Heart left ventricle (tissue), 16 donors: ENCODE measurements at regions not wholly inside any gene's neighbourhood (a gene's known extent, or its start where the extent isn't known, plus 50 kb on each side); places are given as distances from the start of the nearest gene placed in this dataset.

Experiments
- ATAC-seq, 4 donors: fragments of 200-7000 bp; cut with Tn5 transposase; one replicate each; pipeline ENCODE4 v1.9.1; 2020 to 2022; ENCODE audit warnings: moderate library complexity in 4 of 4, mild to moderate bottlenecking in 3 of 4, moderate number of reproducible peaks in 1 of 4
- DNase-seq, 5 donors: peaks; one replicate each; pipeline ENCODE4 v3.0.0-alpha.2; 2020
- H3K27ac ChIP-seq, 12 donors: fragments of 200-600 bp; sonication (generic) in 4 of 12; one replicate each; pipeline versions ENCODE4 v1.5.0 to v1.8.0; 2016 to 2022; ENCODE audit warnings: mild to moderate bottlenecking in 2 of 12
- H3K27me3 ChIP-seq, 9 donors: fragments of 200-600 bp; sonication (generic) in 2 of 9; one replicate each; pipeline versions ENCODE4 v1.5.1 to v1.8.0; 2016 to 2022; ENCODE audit warnings: mild to moderate bottlenecking in 3 of 9
- H3K36me3 ChIP-seq, 9 donors: fragments of 200-600 bp; sonication (generic) in 2 of 9; one replicate each; pipeline versions ENCODE4 v1.5.0 to v1.8.0; 2018 to 2022; ENCODE audit warnings: mild to moderate bottlenecking in 2 of 9
- H3K4me1 ChIP-seq, 12 donors: fragments of 200-600 bp; sonication (generic) in 4 of 12; one replicate each; pipeline versions ENCODE4 v1.5.0 to v1.8.0; 2016 to 2022; ENCODE audit warnings: mild to moderate bottlenecking in 3 of 12
- H3K4me3 ChIP-seq, 12 donors: fragments of 200-600 bp; sonication (generic) in 4 of 12; one replicate each; pipeline versions ENCODE4 v1.5.0 to v1.8.0; 2017 to 2022; ENCODE audit warnings: mild to moderate bottlenecking in 9 of 12, moderate library complexity in 4 of 12
- H3K9me3 ChIP-seq, 12 donors: fragments of 200-600 bp; sonication (generic) in 4 of 12; one replicate each; pipeline versions ENCODE4 v1.5.0 to v1.8.0; 2016 to 2022; ENCODE audit warnings: mild to moderate bottlenecking in 1 of 12
- POLR2A ChIP-seq, 2 donors: fragments of 450-650 bp; IDR thresholded peaks; one replicate each; pipeline ENCODE4 v1.6.1; 2017; ENCODE audit warnings: antibody characterized with exemption in 2 of 2, mild to moderate bottlenecking in 2 of 2, moderate library complexity in 2 of 2
- WGBS, 4 donors: extraction: QIAGEN DNeasy Blood & Tissue Kit in 2 of 4; methylation state at CpG; one replicate each; pipeline versions ENCODE4 v1.1.5 to v1.1.7; 2013 to 2018; 5-methylcytosine and 5-hydroxymethylcytosine counted together
- intact Hi-C, 10 donors: fragments of 100-400 bp; cut with DNase I; formaldehyde crosslinking; loops; one replicate each; pipeline versions ENCODE4 v1.11.1 to v1.14.2; 2022
- TF ChIP-seq, protein P1 (sequence below), 12 donors: fragments of 200-600 bp; sonication (generic) in 4 of 12; IDR thresholded peaks; one replicate each; pipeline versions ENCODE4 v1.5.0 to v1.8.0; 2018 to 2022; ENCODE audit warnings: antibody characterized with exemption in 12 of 12, mild to moderate bottlenecking in 5 of 12
- donor health status: ischemic (EF 13 %, LVEDD 7.1; RV severe dilation, severe dysfunction).
- donor health status: healthy with polysubstance abuse.
- donor health status: DM: no; HTN: yes; CAD: no.
- donor health status: DM: no; HTN: no; CAD: no.
- donor health status: ischemic (EF 25% LVEDD 6.9; RV normal size, moderate dysfunction).
- donor health status: ischemic (EF 25% LVEDD 5.7; RV mildly dilated, moderate dysfunction).
- donor health status: healthy.
- donor health status: DM: yes; HTN: yes; CAD: no.
- donor health status: ischemic (EF 35%, LVEDD 5.7; RV mildly dilated, moderate dysfunction).
- donor health status: nonischemic (EF 11% LVEDD 7.7; RV severe dilation, severe dysfunction).
- donor health status: DM: yes; HTN: yes; CAD: no.
- donor health status: PGD.
- donor health status: ischemic (EF 29% LVEDD 5.4; RV normal size, mild dysfunction).
- donor health status: nonischemic (EF 23%, LVEDD 6.1; RV moderate dilation, normal function).

DNA sequence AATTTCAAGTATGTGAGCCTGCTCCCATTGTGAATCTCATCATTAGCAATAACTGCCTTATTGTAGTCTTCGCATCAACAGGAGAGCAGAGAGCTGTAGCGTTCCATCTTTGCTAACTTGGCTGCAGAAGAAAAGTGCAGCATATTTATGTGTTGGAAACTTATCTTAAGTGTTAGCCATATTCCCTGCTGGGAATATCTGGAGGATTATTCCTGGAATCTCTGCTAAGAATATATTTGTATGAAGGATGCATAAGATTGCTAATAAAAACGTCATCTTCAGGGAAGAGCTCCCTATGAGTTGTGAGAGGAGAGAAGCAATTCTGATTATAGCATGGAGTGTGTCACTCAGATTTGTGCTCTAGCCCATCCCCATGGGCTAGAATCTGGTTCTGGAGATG lies 115.1 kb upstream of the REG3G start:
- DNase-seq (no peak), ATAC-seq (no peak)
- Histone ChIP-seq H3K27ac (no peak overlapping the region), H3K4me1 (no peaks in the 10 kb centered on the region), H3K36me3 (no peaks in the 10 kb centered on the region), H3K9me3 (no peaks in the 10 kb centered on the region), H3K4me3 (no peak overlapping the region), H3K27me3 (no peaks in the 10 kb centered on the region)
- 39 to 71% (median 57%) methylated on average over 3 of the region's 3 CpGs for WGBS, 4 donors
- intact Hi-C loops: no loop called here
- TF ChIP-seq, protein P1, sequence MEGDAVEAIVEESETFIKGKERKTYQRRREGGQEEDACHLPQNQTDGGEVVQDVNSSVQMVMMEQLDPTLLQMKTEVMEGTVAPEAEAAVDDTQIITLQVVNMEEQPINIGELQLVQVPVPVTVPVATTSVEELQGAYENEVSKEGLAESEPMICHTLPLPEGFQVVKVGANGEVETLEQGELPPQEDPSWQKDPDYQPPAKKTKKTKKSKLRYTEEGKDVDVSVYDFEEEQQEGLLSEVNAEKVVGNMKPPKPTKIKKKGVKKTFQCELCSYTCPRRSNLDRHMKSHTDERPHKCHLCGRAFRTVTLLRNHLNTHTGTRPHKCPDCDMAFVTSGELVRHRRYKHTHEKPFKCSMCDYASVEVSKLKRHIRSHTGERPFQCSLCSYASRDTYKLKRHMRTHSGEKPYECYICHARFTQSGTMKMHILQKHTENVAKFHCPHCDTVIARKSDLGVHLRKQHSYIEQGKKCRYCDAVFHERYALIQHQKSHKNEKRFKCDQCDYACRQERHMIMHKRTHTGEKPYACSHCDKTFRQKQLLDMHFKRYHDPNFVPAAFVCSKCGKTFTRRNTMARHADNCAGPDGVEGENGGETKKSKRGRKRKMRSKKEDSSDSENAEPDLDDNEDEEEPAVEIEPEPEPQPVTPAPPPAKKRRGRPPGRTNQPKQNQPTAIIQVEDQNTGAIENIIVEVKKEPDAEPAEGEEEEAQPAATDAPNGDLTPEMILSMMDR (IDR thresholded peaks at IDR 0.05): no peak
- TF ChIP-seq POLR2A (IDR thresholded peaks at IDR 0.05): no peak

DNA sequence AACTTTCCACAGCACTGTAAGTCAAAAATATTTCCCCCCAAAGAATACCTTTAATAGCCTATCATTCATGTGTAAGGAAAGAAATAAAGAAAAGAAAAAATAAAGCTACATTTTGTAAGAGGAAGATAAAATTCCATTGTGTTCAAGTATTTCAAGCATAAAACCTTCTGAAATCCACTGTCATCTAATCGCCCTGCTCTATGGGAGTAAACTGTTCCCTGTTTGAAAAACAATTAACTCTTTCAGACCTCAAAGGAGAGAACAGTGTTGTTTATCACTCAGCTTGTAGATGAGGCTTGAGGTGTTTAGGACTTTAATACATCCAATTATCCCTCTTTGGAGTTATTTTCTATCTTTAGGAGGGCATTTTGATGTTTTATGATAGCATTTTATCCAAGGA lies 112.2 kb upstream of the REG3G start:
- H3K9me3 ChIP-seq: no peaks in the 10 kb centered on the region
- no peak for DNase-seq
- ATAC-seq: no peak
- no peak overlapping the region for H3K4me3 ChIP-seq
- H3K27ac ChIP-seq: no peak overlapping the region
- 16 to 21% (median 19%) methylated on average over 1 of the region's 1 CpG for WGBS, 4 donors
- H3K36me3 ChIP-seq: no peaks in the 10 kb centered on the region
- no peaks in the 10 kb centered on the region for H3K27me3 ChIP-seq
- TF ChIP-seq, protein P1 (IDR thresholded peaks at IDR 0.05): no peak
- no peak for TF ChIP-seq POLR2A (IDR thresholded peaks at IDR 0.05)
- intact Hi-C loops: no loop called here
- H3K4me1 ChIP-seq: no peaks in the 10 kb centered on the region

DNA sequence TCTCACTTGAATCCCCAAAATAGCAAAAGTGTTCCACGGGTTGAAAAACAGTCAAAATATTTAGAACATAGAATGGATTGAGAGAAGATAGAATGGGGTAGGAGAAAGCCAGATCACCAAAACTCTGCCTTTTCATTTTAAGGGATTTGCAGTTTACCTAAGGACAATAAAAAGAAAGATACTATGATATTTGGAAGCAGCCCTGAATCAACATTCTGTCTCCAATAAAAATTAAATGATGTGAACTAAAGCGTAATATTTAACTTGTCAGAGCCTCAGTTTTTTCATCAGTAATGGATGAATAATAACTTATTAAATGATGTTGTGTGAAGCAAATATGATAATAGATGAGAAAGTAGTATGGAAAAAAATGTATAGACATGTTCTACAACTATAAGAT lies 100.2 kb upstream of the REG3G start:
- no peaks in the 10 kb centered on the region for H3K9me3 ChIP-seq
- no peak for DNase-seq
- H3K36me3 ChIP-seq: no peaks in the 10 kb centered on the region
- TF ChIP-seq, protein P1 (IDR thresholded peaks at IDR 0.05): no peak
- TF ChIP-seq POLR2A (IDR thresholded peaks at IDR 0.05): no peak
- no peak overlapping the region for H3K27ac ChIP-seq
- ATAC-seq: no peak
- 64 to 73% (median 66%) methylated on average over 2 of the region's 2 CpGs for WGBS, 4 donors
- H3K4me3 ChIP-seq: no peak overlapping the region
- H3K4me1 ChIP-seq: no peaks in the 10 kb centered on the region
- no peaks in the 10 kb centered on the region for H3K27me3 ChIP-seq
- intact Hi-C loops: no loop called here

DNA sequence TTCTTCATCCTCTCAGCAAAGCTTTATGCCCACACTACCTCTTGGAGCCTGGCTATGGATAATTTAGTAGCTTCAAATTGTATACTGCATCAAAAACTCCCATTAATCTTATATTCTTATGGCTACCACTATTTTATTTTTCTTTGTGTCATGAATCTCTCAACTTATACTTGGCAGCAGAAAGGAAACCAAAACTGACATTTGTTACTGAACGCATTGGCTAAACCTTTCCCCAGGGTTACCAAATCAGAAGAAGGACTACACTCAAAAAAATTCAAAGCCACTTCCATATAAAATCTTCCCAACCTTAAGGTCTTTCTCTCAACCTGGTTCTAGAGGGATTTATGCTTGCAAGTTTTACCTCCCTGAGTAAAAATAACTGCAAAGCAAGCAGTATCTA lies 97.0 kb upstream of the REG3G start:
- Histone ChIP-seq H3K4me3 (no peak overlapping the region), H3K27ac (no peak overlapping the region), H3K27me3 (no peaks in the 10 kb centered on the region), H3K4me1 (no peaks in the 10 kb centered on the region), H3K9me3 (no peaks in the 10 kb centered on the region), H3K36me3 (no peaks in the 10 kb centered on the region)
- intact Hi-C loops: no loop called here
- 79 to 88% (median 83%) methylated on average over 1 of the region's 1 CpG for WGBS, 4 donors
- no peak for ATAC-seq
- no peak for DNase-seq
- TF ChIP-seq POLR2A (IDR thresholded peaks at IDR 0.05): no peak
- TF ChIP-seq, protein P1 (IDR thresholded peaks at IDR 0.05): no peak
